ENCODE measurements at regions not wholly inside any gene's neighbourhood (a gene's known extent, or its start where the extent isn't known, plus 50 kb on each side); places are given as distances from the start of the nearest gene placed in this dataset.

- DNase-seq: no peak
These were observed 675.5 kb downstream of the RNF144A start for GRCh38 chr2:7592618-7593140.

GRCh38 chr2:7593360-7593759, 676.1 kb downstream of the RNF144A start:
- DNase-seq: no peak

- no peak for DNase-seq
These were observed 677.0 kb downstream of the RNF144A start for GRCh38 chr2:7594211-7594610.

GRCh38 chr2:7595206-7595605, 678.0 kb downstream of the RNF144A start:
- DNase-seq: no peak

- no peak for DNase-seq
These were observed 681.2 kb downstream of the RNF144A start for GRCh38 chr2:7598402-7598801.

GRCh38 chr2:7599462-7600258, 682.4 kb downstream of the RNF144A start:
- no peak for DNase-seq

- no peak for DNase-seq
These were observed 684.8 kb downstream of the RNF144A start for GRCh38 chr2:7601990-7602389.

GRCh38 chr2:7604456-7604855, 687.2 kb downstream of the RNF144A start:
- no peak for DNase-seq

GRCh38 chr2:7607441-7608173, 690.4 kb downstream of the RNF144A start:
- no peak for DNase-seq

GRCh38 chr2:7609556-7609955, 692.3 kb downstream of the RNF144A start:
- no peak for DNase-seq

- peak in 6 of 51 donors; percentile 1 to 17 (median 8) for DNase-seq
These were observed 692.8 kb downstream of the RNF144A start for GRCh38 chr2:7609974-7610373.

- DNase-seq: no peak
These were observed 694.5 kb downstream of the RNF144A start for GRCh38 chr2:7611750-7612149.

GRCh38 chr2:7612969-7613368, 695.8 kb downstream of the RNF144A start:
- DNase-seq: no peak

- DNase-seq: no peak
These were observed 696.6 kb downstream of the RNF144A start for GRCh38 chr2:7613831-7614230.

GRCh38 chr2:7618031-7618430, 700.8 kb downstream of the RNF144A start:
- DNase-seq: no peak

GRCh38 chr2:7619203-7619970, 702.2 kb downstream of the RNF144A start:
- no peak for DNase-seq

- DNase-seq: no peak
These were observed 703.0 kb downstream of the RNF144A start for GRCh38 chr2:7620255-7620654.

GRCh38 chr2:7621018-7621814, 704.0 kb downstream of the RNF144A start:
- DNase-seq: no peak

GRCh38 chr2:7625392-7626138, 708.4 kb downstream of the RNF144A start:
- no peak for DNase-seq

- no peak for DNase-seq
These were observed 708.9 kb downstream of the RNF144A start for GRCh38 chr2:7626139-7626537.

Measured in hypothalamus (tissue), 51 donors.